ENCODE measurements at regions not wholly inside any gene's neighbourhood (a gene's known extent, or its start where the extent isn't known, plus 50 kb on each side); places are given as distances from the start of the nearest gene placed in this dataset.

DNA sequence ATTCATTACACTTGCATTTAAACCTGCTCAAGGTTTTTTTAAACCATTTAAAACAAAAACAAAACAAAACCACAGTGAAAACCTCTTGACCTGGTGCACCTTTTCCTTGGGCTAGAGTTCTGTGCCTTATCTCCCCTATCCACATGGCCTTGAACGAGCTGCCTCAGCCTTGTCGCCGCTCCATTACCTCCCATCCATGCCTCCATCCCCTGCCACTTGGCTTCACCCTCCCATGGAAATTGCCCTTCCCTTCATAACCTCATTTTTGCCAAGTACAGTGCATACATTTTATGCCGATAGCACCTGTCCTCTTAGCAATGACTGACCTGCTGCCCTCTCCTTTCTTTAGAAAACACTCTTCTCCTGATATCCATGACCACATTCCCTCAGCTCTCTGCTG lies 188.6 kb upstream of the ASIC2 start:
- DNase-seq = no peak

DNA sequence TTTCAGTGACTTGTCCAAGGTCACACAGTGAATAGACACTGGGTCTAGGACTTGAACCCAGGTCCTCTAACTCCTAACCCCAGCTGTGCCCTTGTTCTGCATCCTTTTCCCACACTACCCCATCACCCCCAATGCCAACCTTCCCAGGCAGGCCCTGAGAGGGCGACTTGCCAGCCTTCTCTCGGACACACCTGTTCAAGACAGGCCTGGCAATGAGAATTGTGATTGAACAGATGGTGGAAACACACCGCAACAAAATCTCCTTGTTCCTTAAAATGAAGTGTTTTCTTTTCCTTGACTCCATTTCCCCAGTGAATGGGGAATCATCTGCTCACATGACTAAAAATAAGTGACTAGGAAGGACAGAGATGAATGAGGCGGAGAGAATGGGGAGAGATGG lies 189.5 kb upstream of the ASIC2 start:
- DNase-seq = no peak

DNA sequence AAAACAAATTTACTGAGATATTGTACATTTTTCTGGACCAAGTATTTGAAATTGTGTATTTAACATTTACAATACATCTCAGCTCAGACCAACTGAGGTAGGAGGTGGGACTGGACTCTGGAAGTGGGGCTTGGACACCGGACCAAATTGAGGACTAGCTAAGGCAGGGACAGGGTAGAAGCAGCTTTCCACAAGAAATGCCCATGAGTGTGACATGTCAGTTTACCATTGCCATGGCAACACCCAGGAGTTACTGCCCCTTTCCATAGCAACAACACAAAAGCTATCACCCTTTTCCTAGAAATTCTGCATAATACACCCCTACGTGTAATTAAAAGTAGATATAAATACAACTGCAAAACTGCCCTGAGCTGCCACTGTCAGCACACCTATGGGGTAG lies 191.5 kb upstream of the ASIC2 start:
- DNase-seq = no peak

DNA sequence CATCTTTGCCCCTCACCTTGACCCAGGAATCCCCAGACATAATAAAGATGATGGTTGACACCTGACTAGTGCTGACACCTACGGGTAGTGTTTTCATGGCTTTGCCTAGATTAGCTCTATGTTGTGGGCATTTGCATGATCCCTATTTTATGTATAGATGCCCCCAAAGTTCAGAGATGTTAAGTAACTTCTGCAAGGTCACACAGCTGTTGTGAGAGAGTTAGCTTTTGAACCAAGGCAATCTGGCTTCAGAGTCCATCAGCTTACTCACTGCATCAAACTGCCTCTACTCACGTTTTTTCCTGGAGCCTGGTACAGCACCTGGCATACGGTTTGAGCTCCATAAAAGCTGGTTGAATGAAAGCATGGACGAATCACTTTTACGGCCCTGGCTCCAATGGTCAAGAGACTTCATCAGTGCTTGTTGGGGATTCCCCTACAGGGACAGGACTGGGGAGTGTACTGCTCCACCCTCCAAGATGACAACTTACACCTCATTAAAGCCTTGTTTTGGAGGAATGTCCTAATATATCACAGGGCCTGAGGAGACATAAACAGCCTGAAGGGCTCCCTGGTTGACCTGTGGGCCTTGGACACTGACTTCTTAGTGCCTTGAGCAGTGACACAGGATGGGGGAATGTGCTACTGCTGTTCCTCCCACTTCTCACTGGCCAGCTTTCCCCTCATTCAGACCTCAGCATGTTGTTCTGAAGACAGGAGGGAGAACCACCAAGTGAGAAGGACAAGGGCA lies 193.2 kb upstream of the ASIC2 start:
- no peak for DNase-seq

DNA sequence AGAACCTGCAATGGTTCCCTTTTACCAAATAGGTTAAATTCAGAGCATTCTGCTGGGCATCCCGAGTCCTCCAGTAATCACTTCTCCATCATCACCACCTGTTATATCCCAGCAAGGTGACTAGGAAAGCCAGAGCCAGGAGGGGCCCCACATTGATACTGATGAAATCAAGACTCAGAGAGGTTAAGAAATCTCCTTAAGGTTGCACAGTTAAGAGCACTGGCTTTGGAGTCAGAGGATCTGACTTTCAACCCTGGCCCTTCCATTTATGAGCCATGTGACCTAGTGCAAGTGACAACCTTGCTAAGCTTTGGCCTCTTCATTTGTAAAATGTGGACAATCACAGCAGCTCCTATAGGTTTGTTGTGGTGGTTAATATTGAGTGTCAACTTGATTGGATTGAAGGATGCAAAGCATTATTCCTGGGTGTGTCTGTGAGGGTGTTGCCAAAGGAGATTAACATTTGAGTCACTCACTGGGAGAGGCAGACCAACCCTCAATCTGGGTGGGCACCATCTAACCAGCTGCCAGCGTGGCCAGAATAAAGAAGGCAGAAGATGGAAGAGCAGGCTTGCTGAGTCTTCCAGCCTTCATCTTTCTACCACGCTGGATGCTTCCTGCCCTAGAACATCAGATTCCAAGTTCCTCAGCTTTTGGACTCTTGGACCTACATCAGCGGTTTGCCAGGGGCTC lies 194.2 kb upstream of the ASIC2 start:
- no peak for DNase-seq

DNA sequence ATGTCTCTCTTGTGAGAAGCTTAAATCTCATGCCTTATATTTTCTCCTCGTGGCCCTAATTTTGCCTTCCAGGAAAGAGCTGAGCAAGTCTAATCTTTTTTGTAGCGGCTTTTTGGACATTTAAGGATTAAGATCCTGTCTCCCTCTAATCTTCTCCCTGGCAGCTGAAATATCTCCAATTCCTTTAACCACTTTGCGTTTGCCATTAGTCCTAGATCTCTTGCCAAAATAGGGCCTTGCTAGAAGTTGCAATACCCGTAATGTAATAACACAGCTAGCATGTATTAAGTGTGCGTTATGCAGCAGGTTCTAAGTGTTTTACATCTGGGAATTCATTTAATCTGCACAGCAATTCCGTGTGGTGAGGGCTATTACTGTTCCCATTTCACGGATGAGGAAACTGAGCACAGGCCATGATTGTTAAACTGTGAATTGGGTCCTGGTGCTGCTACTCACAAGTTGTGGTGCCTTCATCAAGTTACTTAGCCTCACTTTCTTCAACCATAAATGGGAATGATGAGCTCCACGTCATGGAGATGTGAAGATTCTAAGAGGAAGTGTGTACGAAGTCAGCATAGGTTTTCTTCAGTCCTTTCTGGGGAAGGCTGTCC lies 198.9 kb upstream of the ASIC2 start:
- DNase-seq = no peak

DNA sequence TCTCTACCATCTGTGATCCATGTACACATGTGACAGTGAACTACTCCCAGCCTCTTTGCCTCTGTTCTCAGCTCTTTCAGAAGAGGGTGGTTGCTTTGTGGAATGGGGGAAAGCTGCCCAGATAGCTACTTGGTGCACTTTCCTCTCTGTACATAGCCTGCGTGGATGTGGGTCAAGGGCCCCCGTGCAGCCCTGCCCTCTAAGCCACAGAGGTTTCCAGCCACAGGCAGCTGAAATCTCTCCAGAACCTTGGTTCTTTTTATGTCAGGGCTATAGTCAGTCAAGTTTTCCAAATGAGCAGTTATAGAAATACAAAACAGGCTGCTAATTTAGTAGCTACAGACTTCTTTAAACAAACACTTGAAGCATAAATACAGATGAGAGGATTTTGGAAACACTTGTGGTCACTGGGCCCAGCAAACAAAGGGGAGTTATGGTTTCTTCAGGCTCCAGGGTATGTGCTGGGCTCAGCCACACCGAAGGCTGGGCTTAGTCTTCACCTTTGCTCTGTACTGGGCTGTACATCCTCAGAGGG lies 199.7 kb upstream of the ASIC2 start:
- DNase-seq = no peak

DNA sequence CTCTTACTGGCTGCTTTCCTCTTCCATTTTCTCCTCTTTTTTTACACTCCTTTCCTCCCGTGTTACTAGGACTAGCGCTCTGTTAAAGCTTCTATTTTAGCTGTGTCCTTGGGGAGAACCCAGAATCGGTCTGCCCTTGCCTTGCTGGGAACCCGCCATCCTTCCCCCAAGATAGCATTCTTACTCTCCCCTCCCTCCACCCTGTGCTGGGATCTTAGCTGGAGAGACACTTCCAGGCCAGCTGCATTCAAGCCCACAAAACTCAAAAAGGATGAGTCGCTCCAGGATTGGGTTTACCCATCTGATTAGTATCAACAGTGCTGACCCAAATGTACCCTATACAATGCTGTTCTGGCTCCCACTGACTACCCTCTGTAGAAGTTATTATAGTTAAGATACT lies 200.5 kb upstream of the ASIC2 start:
- no peak for DNase-seq

DNA sequence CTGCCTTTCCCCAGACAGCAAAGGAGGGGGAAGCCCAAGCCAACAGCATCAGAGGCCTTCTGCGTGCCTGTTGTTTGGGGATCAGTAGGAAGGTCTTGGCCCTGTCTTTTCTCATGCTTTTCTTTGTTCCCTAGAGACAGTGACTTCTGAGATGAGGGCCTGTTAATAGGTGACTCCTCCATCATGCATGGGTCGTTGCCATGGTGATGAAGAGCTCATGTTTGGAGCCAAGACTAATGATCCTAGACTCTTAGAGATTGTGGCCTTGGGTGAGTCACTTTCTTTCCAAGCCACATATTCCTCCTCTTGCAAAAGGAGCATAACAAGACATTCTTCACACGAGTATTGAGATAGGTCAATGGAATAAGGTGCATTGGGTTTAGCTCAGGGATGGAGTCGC lies 201.1 kb upstream of the ASIC2 start:
- no peak for DNase-seq

DNA sequence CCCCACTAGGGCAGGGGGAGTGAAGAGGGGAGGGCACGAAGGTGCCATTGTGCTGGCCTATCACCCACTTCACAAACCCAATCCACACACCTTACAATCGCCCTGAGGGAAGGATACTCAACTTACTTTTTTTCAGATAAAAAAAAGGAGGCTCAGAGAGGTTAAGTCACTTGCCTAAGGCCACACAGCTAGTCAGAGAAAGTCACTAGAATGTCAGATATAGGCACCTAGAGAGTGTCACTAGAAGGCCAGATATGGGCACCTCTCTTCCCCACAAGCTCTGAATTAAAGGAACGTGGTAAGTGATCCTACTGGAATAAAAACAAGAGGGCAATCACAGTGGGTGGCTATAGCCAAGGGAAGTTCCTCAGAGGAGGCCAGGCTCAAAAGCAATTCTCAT lies 204.5 kb upstream of the ASIC2 start:
- no peak for DNase-seq

DNA sequence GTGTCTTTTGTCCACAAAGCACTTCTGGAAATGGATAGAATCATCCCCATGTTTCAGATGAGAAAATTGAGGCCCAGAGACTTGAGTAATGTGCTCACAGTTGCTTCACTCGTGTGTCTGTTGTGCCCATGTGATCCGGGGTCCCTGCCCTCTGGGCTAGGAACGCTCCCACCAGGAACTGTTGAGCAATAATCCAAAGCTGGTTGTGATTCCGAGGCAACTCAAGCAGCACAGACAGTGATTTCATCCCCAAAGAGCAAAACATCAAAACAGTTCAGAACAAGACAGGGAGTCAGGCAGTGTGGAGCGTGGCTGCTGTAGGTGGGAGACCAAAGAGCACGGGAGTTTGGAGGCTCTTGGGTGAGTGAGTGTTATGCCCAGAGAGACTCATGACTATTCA lies 205.0 kb upstream of the ASIC2 start:
- DNase-seq = no peak

DNA sequence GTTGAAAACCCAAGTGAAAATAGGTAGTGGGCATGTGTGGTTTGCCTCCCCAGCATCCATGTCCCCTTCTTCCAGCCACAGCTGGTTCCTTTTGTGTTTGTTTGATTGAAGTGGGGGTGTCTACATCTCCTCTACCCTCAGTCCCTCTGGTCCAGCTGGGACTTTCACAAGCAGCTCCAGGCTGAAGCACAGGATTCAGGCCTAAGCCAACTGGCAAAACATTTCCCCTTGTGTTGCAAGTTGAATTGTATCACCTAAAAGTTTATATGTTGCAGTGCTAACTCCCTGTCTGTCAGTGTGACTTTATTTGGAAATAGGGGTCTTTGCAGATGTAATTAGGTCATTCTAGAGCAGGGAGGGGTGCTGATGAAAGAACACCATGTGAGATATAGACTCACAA lies 205.9 kb upstream of the ASIC2 start:
- no peak for DNase-seq

DNA sequence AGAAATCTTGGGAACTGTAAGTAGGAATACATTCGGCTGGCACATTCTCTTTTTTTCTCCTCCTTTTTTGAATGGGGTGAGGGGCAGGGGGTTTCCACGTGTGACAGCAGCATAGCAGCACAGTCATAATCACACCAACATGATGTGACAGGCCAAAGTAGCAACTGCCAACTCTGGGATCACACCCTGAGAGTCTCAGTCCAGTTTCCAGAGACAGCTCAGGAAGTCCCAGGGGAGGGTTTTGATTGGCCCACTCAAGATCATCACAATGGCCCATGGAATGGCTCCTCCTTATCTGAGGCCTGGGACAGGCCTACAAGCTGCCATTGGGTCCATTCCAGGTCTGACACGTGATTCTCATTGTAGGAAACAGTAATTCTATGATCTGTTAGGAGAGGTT lies 207.1 kb upstream of the ASIC2 start:
- DNase-seq = no peak

DNA sequence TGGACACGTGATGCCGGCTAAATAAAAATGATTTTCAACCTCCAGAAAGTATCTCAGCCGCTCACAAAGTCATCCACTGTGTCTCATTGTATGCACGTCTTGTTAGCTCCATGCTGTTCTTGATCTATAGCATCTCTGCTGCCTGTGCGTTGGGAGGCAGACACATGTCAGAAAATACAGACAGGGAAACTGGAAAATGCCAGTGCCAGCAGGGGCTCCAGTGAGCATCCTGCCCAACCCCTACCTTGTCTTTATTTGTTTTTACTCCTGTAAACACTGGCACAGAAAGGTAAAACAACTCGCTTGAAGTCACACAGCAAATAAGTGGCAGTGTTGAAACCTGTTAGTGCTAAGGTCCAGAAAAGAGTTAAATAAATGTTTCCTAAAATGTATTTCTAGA lies 208.1 kb upstream of the ASIC2 start:
- no peak for DNase-seq

DNA sequence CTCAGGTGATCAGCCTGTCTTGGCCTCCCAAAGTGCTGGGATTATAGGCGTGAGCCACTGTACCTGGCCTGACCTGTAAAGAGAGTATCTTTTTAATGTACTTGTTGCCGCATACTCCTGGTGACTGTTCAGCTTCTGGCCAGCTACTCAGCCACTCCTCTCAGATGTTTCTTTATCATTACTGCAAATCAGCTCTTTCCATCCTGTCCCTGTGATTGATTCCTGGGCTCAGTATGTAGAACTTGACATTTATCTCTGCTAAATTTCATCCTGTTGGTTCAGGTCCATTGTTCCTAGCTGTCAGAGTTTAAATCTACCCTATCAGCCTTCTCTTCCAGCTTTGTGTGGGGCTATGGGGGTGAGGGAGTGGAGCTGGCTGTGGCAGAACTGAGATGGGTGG lies 211.5 kb upstream of the ASIC2 start:
- DNase-seq = no peak

DNA sequence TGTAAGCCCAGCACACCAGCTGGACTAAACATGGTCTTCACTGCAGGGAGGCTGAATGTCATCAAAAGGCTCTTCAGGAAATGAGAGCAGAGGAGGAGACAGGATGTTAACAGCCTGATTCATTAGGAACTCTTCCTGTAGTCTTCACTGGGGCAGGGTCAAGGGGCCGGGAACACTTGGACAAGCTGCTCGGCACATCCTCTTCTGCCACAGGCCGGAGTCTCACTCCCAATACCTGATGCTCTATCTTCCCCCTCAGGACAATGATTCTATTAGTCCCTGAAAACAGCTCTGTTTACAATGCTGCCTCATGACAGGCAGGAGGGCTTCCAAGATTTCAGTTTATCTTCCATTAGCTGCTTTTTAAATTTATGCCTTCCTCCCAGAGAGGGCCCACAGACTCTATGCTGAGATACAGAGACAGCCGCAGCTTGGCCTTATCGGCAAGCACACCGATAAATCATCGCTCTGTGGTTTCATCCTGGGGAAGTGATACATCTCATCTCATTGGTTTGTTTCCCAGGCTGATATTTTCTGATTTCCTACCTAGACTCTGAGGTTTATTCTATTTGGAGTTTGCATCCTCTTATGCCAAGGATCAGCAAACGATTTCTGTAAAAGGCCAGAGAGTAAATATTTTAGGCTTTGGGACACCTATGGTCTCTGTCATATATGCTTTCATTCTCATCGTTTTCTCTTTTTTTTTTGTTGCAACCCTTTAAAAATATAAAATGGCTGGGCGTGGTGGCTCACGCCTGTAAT lies 214.0 kb upstream of the ASIC2 start:
- no peak for DNase-seq

DNA sequence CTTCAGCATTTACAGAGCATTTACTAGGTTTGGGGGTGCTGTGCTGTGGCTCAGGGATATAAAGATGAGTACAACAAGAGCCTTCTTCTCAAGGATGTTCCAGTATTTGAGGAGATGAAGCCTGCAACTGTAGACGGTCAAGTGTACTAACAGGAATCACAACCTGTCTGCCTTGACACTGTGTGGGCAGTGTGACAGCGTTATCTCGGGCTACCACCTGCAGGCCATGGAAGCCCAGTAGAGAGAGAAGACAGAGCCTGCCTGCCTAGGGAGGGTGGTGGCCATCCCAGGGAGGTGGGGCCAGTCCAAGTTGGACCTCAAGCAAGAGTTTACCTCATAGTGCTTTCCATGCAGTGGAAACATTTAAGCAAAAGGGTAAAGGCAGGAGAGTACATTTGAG lies 215.1 kb upstream of the ASIC2 start:
- no peak for DNase-seq

DNA sequence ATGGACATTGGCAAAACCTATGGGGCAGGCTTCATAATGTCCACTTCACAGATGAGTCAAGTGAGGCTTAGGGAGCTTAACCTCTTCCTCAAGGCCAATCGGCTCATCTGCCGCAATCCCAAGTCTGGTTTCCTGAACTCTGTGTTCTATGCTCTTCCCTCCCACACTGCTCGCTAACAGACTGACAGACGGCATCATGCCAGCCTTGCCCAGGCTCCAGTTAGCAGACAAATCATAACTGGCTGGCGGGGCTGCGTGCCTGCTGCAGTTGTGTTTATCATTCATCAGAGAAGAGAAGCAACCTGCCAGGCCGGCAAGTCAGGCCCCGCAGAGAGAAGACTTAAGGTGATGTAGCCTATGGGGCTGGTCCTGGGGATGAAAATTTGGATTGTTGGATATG lies 216.2 kb upstream of the ASIC2 start:
- no peak for DNase-seq

DNA sequence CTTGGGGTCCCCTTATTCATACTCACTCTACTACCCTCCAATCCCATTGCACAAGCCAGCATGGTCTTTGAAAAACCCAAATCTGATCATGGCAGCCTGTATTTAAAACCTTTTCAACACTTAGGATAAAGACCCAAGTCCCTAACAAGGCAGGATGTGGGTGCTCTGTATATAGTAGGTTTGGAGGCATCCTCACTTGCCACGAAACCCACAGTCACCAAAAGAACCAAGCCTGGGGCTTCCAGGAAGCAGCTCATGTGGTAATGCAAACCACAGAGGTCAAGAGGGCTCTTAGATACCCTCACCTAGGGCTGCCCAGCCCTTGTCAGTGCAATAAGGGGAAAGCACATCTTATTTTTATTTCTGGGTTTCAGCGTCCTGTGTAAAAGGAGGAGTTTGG lies 218.6 kb upstream of the ASIC2 start:
- no peak for DNase-seq

DNA sequence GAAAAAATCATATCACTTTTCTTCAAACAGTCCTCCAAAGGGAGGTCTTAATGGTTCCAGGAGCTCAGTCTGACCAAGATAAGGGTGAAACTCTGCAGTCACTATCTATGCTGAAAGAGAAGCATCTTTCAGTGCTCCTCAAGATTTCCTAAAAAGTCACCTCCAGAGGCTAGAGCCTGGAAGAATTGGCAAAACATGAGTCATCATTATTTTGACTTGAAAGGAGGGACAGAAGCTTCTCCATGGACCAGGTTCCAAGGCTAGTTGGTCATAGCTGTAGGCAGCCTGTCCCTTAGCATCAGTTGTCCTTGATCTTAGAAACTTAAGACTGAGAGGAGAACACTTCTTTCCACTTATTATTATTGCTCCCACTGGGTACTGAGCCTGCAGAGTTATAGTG lies 219.0 kb upstream of the ASIC2 start:
- DNase-seq = no peak

DNA sequence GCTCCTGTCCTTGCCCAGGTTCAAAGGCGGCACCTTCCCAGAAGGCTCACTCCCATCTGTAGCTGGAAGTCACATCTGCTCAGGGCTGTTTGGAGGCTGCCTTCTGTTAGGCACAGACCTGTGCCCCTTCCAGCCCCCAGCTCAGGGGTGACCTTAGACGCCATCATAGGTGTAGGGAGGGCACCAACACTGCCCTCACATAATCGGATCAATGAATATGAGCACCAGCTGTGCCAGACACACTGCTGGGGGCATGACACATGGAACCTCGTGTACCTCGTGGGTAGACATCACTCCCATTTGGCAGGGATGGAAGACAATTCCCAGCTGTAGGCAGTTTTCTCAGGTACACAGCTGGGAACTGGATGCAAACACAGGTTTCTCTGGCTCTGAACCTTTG lies 220.7 kb upstream of the ASIC2 start:
- no peak for DNase-seq

DNA sequence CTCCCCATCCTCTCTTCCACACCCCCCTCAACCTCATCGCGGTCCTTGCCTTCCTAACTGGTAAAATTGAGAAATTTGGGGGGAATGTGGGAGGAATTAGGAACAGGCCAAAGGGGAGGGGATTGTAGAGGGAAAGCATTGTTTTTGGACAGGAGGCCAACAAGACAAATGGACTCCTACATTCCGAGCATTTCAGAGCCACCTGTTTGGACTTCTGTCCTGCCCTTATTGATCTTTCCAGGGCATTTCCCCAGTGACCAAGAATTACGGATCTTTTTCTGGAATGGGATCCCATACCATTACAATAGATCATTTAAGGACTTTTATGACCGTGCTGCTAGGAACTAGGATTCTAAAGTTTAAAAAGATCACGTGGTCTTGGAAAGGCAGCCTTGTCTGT lies 221.3 kb upstream of the ASIC2 start:
- DNase-seq = no peak

DNA sequence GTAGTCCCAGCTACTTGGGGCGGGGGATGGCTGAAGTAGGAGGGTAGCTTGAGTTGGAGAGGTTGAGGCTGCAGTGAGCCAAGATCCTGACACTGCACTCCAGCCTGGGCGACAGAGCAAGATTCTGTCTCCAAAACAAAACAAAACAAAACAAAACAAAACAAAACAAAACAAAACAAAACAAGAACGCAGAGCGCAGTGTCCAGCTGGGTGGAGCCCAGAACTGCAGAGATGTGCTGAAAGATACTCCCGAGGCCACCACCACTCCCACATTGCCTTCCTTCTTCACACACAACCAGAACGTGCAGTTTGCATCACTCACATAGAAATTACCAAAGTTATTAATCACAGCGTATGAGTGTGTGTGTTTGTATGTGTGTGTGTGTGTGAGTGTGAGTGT lies 222.9 kb upstream of the ASIC2 start:
- DNase-seq = no peak

DNA sequence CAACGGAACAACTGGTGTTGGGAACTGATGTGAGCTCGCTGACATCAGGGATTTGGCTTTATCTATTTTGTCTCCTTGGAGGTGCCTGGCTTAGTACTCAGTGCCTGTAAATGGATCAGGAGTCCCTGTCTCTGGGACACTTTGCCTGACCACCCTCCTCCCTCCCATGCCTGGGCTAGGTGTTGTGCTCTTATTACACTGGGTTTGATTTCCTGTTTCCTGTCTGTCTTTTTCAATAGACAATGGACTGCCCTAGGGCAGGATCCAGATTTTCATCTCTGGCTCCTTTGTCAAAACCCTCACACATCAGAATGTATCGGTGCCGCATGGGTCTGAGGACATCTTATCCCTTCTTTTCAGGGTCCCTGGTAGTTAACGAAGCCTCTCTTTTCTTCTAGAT lies 223.6 kb upstream of the ASIC2 start:
- no peak for DNase-seq

All from activated CD4-positive, alpha-beta T cell treated with anti-CD3 and anti-CD28 coated beads, Interleukin-2, amount 50 U/mL, for 4 hours (primary cell).